SH-SY5Y (cell line): ENCODE measurements at regions not wholly inside any gene's neighbourhood (a gene's known extent, or its start where the extent isn't known, plus 50 kb on each side); places are given as distances from the start of the nearest gene placed in this dataset.

Source experiments
- GATA2 ChIP-seq: IDR thresholded peaks from 2 replicates; pipeline ENCODE4 v1.6.1; 2011; ENCODE audit warnings: mild to moderate bottlenecking, low read depth, low read length
- GATA3 ChIP-seq: IDR thresholded peaks from 2 replicates; pipeline ENCODE4 v1.6.1; 2011; ENCODE audit warnings: low read depth, mild to moderate bottlenecking, low read length, moderate library complexity

- TF ChIP-seq GATA3, result no peak
- no peak for TF ChIP-seq GATA2
Observed at GRCh38 chr5:89123581-89123980, 240.6 kb upstream of the MEF2C start.
